A673 (cell line): ENCODE measurements at regions not wholly inside any gene's neighbourhood (a gene's known extent, or its start where the extent isn't known, plus 50 kb on each side); places are given as distances from the start of the nearest gene placed in this dataset.

ENCODE experiments used
- BruUV-seq: library from RNA; stranded (reverse); fragments of 400-500 nt; replicated peaks from 2 replicates; lab custom pipeline; 2021; lab: Mats Ljungman, UMichigan
- CTCF ChIA-PET: fragments of 300-600 bp; sonication (Branson Sonifier 250); formaldehyde crosslinking; loops from one replicate; lab custom pipeline; 2022; ENCODE audit warnings: antibody characterized with exemption; lab: Charles Lee
- POLR2A ChIA-PET: fragments of 300-600 bp; sonication (Branson Sonifier 250); formaldehyde crosslinking; loops from one replicate; lab custom pipeline; 2022; ENCODE audit warnings: antibody characterized with exemption; ENCODE audit not compliant: low non-redundant PET; lab: Charles Lee
- DNase-seq: peaks from one replicate; pipeline ENCODE4 v3.0.0-alpha.2; 2015; ENCODE audit warnings: low spot score
- H3K27ac ChIP-seq: fragments of 200-600 bp; sonication (generic); 2 replicates; pipeline ENCODE4 v1.5.1; 2016; ENCODE audit warnings: mixed run types, low read depth, mild to moderate bottlenecking, mixed read lengths, antibody characterized with exemption, low read length; ENCODE audit not compliant: poor library complexity, severe bottlenecking
- H3K27me3 ChIP-seq: fragments of 200-600 bp; sonication (generic); replicated peaks from 2 replicates; pipeline ENCODE4 v1.6.1; 2017; ENCODE audit warnings: mixed run types, low read depth, mild to moderate bottlenecking, mixed read lengths, antibody characterized with exemption, low read length; ENCODE audit not compliant: insufficient read depth, poor library complexity
- H3K36me3 ChIP-seq: fragments of 200-600 bp; sonication (generic); 2 replicates; pipeline ENCODE4 v1.6.1; 2016; ENCODE audit warnings: mixed run types, mild to moderate bottlenecking, mixed read lengths, antibody characterized with exemption, low read length; ENCODE audit not compliant: insufficient read depth, poor library complexity, severe bottlenecking
- H3K4me1 ChIP-seq: fragments of 200-600 bp; sonication (generic); 2 replicates; pipeline ENCODE4 v1.6.1; 2017; ENCODE audit warnings: mixed run types, mild to moderate bottlenecking, mixed read lengths, antibody characterized with exemption, low read length; ENCODE audit not compliant: insufficient read depth, poor library complexity, severe bottlenecking
- H3K4me3 ChIP-seq: fragments of 200-600 bp; sonication (generic); 2 replicates; pipeline ENCODE4 v1.5.1; 2016; ENCODE audit warnings: low read depth, mixed run types, mild to moderate bottlenecking, mixed read lengths, low read length; ENCODE audit not compliant: poor library complexity, severe bottlenecking
- H3K9me3 ChIP-seq: fragments of 200-600 bp; sonication (generic); 2 replicates; pipeline ENCODE4 v1.6.1; 2016; ENCODE audit warnings: mixed run types, low read depth, mild to moderate bottlenecking, mixed read lengths, antibody characterized with exemption, low read length; ENCODE audit not compliant: poor library complexity, severe bottlenecking
- CTCF ChIP-seq: fragments of 300-800, 200-600 bp; sonication (generic); conservative IDR thresholded peaks from 2 replicates; pipeline ENCODE4 v1.5.1; 2017; ENCODE audit warnings: low read depth, mild to moderate bottlenecking, antibody characterized with exemption, low read length, moderate library complexity, mixed read lengths
- EZH2 ChIP-seq: fragments of 200-600 bp; sonication (generic); IDR thresholded peaks from 2 replicates; pipeline ENCODE4 v1.6.1; 2017; ENCODE audit warnings: borderline replicate concordance, low read depth, mild to moderate bottlenecking, mixed read lengths, antibody characterized with exemption, low read length; ENCODE audit not compliant: poor library complexity, severe bottlenecking
- intact Hi-C: fragments of 100-400 bp; cut with micrococcal nuclease; formaldehyde crosslinking; loops from one replicate; pipeline ENCODE4 v1.10.0; 2022; ENCODE audit not compliant: unreplicated experiment

DNA sequence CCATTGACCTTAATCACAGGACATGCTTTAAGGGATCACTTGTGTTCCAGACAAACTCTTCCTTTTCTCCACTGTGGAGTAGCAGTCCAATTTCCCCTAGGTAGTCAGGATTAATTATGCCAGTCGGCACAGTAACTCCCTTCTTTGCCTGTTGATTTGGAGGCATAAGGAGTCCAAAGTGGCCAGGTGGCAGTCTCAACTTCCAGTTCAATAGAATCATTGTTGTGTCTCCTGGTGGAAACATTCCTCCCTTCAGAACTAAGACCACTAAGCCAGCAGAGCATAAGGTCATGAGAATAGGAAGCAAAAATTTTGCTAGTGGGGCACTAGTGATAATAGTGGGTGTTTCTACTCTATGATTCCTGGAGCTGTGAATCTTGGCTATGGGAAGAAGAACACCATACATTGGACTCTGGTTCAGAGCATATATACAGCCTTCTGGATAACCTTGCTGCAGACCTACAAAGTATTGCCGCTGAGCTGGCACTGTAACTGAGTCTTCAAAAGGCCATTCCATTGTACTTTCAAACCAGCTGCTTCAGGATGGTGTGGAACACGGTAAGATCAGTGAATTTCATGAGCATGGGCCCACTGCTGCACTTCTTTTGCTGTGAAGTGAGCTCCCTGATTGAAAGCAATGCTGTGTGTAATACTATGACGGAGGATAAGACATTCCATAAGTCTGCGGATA, 147.3 kb upstream of the MAX start:
- intact Hi-C loops = no loop called here
- no peaks in the 10 kb centered on the region for H3K27me3 ChIP-seq
- TF ChIP-seq EZH2 = no peak
- no peak for TF ChIP-seq CTCF
- no peak for DNase-seq
- H3K4me3 ChIP-seq = no peak overlapping the region
- ChIA-PET CTCF (no interaction called here), POLR2A (no interaction called here)
- BruUV-seq = no TSS peak
- H3K4me1 ChIP-seq = no peaks in the 10 kb centered on the region
- no peaks in the 10 kb centered on the region for H3K9me3 ChIP-seq
- no peak overlapping the region for H3K27ac ChIP-seq
- no peaks in the 10 kb centered on the region for H3K36me3 ChIP-seq

- no TSS peak for BruUV-seq
- Histone ChIP-seq H3K27ac (no peak overlapping the region), H3K9me3 (no peaks in the 10 kb centered on the region), H3K27me3 (no peaks in the 10 kb centered on the region), H3K4me1 (no peaks in the 10 kb centered on the region), H3K36me3 (no peaks in the 10 kb centered on the region), H3K4me3 (no peak overlapping the region)
- DNase-seq = no peak
- no peak for TF ChIP-seq CTCF
- TF ChIP-seq EZH2 = no peak
- intact Hi-C loops = no loop called here
- ChIA-PET POLR2A (no interaction called here), CTCF (no interaction called here)
Measured at GRCh38 chr14:65250162-65250495, 147.8 kb upstream of the MAX start.

GRCh38 chr14:65251213-65251612, 148.9 kb upstream of the MAX start:
- Histone ChIP-seq H3K27ac (no peak overlapping the region), H3K9me3 (no peaks in the 10 kb centered on the region), H3K27me3 (no peaks in the 10 kb centered on the region), H3K4me1 (no peaks in the 10 kb centered on the region), H3K36me3 (no peaks in the 10 kb centered on the region), H3K4me3 (no peak overlapping the region)
- intact Hi-C loops = no loop called here
- no peak for DNase-seq
- no TSS peak for BruUV-seq
- POLR2A ChIA-PET = no interaction called here
- TF ChIP-seq EZH2 = no peak
- TF ChIP-seq CTCF = no peak
- CTCF ChIA-PET = no interaction called here
